GM19372 (cell line): ENCODE measurements at regions not wholly inside any gene's neighbourhood (a gene's known extent, or its start where the extent isn't known, plus 50 kb on each side); places are given as distances from the start of the nearest gene placed in this dataset.

Source experiments
- ATAC-seq: cut with Tn5 transposase; IDR thresholded peaks from one replicate; pipeline ENCODE4 v1.9.1; 2021; ENCODE audit warnings: mild to moderate bottlenecking, low read depth, moderate library complexity; ENCODE audit not compliant: unreplicated experiment

DNA sequence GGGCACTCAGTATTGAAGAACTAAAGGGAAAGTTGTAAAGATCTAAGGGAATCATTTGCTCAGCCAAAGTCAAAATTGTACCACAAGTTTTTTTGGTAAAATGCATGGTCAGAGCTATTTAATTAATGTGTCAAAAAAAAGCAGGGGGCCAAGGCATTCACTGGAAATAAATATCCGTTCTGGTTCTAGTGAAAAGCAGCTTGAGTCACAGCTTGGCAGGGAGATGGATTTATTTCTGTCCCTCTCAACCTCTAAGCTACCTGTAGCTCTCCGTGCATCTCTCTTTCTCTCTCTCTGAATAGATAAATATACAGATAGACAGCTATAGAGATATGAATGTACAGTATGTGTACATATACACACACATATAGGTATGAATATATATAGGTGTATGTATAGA, 554.4 kb upstream of the TMEM132C start:
- ATAC-seq = no peak

- no peak for ATAC-seq
These were observed 550.8 kb upstream of the TMEM132C start for GRCh38 chr12:127716166-127716565.

DNA sequence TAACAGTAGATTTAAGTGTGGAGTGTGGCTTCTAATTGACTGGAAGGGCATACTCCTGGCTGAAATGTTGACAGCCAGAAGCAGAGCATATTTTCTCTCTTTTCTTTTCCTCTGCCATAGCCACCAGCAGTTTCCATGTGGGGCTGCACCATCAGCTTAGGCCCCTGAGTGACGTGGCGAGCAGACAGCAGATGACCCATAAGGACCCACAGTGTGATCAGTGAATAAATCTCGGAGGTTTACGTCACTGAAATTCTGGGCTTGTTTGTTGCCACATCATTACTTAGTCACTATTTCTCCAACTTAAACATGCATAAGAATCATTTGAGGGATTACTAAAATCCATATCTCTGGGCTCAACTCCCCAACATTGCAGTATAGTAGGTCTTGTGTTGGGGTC, 549.7 kb upstream of the TMEM132C start:
- no peak for ATAC-seq

DNA sequence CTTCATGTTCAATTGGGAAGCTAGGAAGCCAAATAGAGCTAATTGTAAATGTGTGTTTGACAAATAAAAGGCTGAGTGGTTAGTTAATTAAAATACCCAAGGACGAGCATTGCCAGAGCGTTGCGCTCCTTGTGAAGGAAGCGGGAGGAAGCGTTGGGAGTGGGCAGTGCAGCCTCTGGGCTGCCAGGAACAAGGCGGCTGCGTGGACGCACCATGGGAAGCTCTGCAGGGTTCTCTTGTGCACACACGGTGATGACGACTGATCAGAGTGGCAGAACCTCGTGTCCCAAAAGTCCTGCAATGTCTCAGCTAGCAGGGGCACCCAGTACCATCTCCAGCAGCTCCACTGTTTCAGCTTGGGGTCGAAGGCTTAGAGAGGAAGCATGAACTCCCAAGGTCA, 546.6 kb upstream of the TMEM132C start:
- no peak for ATAC-seq

- no peak for ATAC-seq
These were observed 544.4 kb upstream of the TMEM132C start for GRCh38 chr12:127722611-127723010.

DNA sequence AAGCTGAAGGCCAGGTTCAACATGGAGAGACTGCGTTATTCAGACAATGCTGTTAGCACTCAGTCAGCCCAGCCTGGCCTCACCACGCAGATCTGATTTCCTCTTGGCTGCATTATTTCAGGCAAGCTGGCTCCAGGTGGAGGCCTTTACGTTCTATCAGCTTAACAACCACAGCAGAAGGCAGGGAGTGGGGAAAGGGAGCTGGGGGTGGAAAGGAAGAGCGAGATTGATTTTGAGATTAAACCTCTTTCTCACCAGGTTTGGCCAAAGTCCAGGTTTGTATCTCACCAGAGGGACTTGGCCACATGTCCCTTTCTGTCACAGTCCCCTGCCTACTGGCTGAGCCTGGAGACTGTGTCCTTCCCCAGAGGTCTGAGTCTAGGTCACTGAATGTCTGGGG, 543.7 kb upstream of the TMEM132C start:
- no peak for ATAC-seq

- ATAC-seq = no peak
These were observed 540.2 kb upstream of the TMEM132C start for GRCh38 chr12:127726671-127727315.

DNA sequence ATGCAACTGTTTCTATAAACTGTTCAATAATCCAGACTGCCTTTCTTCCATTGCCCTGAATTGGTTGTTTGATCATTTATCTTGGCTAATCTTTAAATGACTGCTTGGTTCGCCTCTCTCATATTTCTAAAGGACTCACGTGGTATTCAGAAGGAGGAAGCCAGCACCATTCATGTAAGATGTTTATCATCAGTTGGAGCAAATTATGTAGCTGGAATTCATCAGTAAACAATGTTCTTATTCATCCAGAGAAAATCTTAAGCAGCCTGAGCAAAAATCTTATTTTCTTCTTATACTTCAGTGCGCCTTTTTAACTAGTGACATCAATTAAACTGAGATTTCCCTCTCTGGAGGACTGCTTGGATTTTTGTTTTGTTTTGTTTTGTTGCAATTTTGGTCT, 538.7 kb upstream of the TMEM132C start:
- no peak for ATAC-seq

DNA sequence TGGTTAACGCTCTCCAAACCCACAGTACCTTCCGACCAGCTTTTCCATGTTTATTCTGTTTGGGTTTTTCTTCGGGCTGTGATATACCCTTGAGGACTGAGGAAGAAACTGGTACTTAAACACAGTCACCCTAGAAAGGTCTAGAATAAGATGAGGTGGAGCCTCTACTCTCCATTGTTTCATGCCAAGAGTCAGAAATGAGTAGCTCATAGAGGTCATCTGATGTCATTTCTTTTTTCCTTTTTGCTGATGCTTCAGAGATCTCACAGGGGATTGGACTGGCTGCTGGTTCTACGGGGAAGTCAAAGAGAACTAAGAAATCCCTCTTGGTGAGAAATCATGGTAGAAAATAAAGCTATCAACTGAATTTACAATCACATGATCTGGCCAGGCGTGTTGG, 538.2 kb upstream of the TMEM132C start:
- no peak for ATAC-seq

DNA sequence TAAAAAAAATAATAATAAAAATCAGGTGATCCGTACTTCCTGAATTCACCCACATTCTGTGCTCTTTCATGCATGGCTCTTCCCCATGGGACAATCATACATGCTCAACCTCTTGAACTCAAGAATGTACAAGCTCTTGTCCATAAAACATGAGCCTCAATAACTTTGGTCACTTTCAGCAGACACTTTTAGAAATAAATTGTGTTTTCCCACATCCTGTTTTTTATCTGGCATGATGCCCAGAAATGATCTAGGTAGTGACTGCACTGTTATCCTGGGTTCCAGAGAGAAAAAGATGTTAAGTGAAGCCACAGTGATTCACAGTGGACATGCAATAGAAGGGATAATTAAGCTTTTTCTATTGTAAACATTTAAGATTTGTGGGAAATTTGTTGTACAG, 537.6 kb upstream of the TMEM132C start:
- no peak for ATAC-seq

GRCh38 chr12:127731657-127732056, 535.3 kb upstream of the TMEM132C start:
- ATAC-seq = no peak

DNA sequence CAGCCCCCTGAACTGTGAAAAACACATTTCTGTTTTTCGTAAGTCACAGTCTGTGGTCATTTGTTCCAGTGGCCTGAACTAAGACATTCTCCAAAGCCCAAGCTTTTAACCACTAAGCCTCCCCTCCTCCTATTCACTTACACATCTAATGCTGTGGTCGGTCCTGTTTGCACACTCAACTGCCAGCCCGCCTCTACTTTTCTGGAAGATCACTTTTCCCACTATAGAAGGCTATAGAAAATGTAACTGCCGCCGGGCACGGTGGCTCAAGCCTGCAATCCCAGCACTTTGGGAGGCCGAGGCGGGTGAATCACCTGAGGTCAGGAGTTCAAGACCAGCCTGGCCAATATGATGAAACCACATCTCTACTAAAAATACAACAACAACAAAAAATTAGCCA, 524.7 kb upstream of the TMEM132C start:
- no peak for ATAC-seq

- ATAC-seq = no peak
These were observed 521.3 kb upstream of the TMEM132C start for GRCh38 chr12:127745469-127746212.

DNA sequence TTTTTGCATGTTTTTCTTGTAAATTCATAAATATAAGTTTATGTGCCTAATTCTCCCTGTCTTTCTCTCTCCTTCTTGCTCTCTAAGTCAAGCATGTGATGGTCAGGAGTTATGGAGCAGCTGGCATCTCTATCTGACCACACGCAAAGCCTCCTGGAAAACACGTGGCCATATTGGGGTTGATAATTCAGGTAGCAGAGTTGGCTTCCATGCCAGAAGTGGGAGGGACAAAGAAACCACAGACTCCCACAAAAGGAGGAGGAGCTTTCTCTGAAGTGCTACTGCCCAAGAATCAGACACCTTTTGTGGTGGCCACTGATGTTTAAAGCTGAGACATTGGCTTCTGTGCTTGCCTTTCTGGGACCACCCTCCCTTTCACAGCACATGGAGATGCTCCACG, 517.6 kb upstream of the TMEM132C start:
- no peak for ATAC-seq

DNA sequence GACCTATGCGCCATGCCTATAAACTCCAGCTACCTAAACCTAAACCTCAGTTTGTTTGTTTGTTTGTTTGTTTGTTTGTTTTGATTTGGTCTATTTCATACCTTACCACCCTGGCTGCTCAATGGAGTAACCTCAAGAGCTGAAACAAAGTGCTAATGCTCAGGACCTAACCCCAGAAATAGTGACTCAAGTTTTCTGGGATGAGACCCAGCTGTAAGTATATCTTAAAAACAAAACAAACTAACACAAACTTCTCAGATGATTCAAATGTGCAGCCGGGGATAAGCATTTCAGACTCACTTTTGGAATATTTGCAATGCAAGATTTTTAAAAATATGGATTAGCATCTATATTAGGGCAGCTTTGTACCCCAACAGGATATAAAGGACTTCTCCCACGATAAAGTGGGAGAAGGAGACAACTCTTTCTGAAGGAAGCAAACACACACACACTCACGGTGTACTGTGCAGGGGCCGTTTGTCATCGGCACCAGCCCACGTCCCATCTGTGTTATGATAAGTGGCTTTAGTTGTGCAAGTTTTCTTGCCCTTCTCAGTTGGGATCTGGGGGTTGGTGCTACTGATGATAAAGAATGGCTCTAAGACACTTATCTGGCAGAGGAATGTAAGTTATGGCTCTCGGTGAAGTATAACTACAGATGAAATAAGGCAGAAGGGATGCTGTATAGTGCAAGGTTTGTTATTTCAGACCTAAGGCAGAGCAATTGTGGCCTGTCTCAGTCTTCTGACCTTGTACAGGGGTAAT, 516.7 kb upstream of the TMEM132C start:
- no peak for ATAC-seq

DNA sequence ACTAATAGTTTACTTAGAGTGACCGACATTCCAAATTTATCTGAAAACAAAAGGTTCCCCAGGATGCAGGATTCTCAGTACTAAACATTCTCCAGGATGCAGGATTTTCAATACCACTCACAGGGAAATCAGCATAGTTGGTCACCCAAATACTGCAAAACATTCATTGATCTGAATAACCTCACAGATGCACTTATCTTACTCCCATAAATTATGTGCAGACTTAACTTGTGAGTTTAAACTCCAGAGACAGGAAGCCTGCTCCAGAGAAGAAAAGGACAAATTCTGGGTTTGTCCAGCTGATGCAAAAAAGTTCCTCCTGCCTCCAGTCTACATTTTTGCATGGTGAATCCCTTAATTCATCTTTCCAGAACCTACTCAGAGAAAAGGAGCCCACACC, 514.2 kb upstream of the TMEM132C start:
- ATAC-seq = no peak

GRCh38 chr12:127760357-127760756, 506.6 kb upstream of the TMEM132C start:
- no peak for ATAC-seq

DNA sequence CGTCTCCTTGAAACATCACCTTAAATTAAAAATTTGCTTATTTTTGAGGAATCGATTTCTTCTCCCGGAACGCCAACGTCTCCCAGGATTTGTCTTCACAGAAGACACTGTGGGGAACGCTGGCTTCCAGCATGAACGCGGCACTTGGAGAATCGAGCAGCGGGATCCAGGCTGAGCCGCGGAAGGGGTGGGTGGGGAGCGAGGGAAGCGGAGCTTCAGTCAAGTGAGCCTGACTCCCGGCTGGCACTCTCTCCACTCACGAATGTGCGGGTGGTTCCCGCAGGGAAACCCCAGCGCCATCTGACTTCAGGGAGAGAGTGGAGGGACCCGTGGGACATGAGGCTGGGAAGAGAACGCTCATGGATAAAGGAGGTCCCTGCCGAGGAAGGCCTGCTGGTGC, 506.0 kb upstream of the TMEM132C start:
- ATAC-seq = no peak

DNA sequence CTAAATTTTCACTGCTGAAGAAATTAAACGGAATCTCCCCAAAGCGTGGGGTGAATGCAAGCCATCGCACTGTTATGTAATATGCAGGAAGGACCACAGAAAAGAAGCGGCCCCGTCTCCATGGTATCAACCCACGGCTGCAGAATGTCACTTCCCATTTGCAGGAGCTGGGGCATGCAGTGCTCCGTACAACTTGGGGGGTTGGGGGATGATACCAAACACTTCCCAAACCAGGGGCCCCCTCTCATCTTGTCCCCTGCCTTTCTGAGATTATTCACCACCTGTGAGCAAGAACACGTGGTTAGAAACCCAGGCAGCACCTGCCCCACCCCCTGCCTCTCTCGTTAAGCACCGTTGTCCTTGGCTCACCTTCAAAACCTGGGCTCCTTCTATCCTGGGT, 505.1 kb upstream of the TMEM132C start:
- ATAC-seq = no peak

GRCh38 chr12:127767656-127768055, 499.3 kb upstream of the TMEM132C start:
- no peak for ATAC-seq

GRCh38 chr12:127770118-127770517, 496.9 kb upstream of the TMEM132C start:
- ATAC-seq = no peak

GRCh38 chr12:127771546-127771945, 495.4 kb upstream of the TMEM132C start:
- no peak for ATAC-seq
